Activated B cell treated with CpG ODN at 0.5 μM for 24 hours (primary cell): ENCODE measurements at regions not wholly inside any gene's neighbourhood (a gene's known extent, or its start where the extent isn't known, plus 50 kb on each side); places are given as distances from the start of the nearest gene placed in this dataset.

Experiments
- ATAC-seq: fragments of 200-7000 bp; cut with Tn5 transposase; one replicate; pipeline ENCODE4 v1.10.0; 2021; ENCODE audit warnings: low read depth, mild to moderate bottlenecking, moderate library complexity
- CTCF ChIA-PET: fragments of 350-600 bp; sonication (Branson Sonifier 250); formaldehyde crosslinking; loops from one replicate; lab custom pipeline; 2021; ENCODE audit warnings: antibody characterized with exemption; lab: Charles Lee
- POLR2A ChIA-PET: fragments of 350-600 bp; sonication (Branson Sonifier 250); formaldehyde crosslinking; loops from one replicate; lab custom pipeline; 2021; ENCODE audit warnings: antibody characterized with exemption; lab: Charles Lee
- DNase-seq: peaks from one replicate; pipeline ENCODE4 v3.0.0; 2022
- H3K27ac Mint-ChIP-seq: one replicate; pipeline ENCODE4 v1.8.0; 2020; ENCODE audit warnings: mixed read lengths
- H3K27me3 Mint-ChIP-seq: one replicate; pipeline ENCODE4 v1.8.0; 2021; ENCODE audit warnings: mixed read lengths
- H3K36me3 Mint-ChIP-seq: one replicate; pipeline ENCODE4 v1.8.0; 2021; ENCODE audit warnings: low read depth, mixed read lengths
- H3K4me1 Mint-ChIP-seq: one replicate; pipeline ENCODE4 v1.8.0; 2021; ENCODE audit warnings: mixed read lengths
- H3K4me3 Mint-ChIP-seq: one replicate; pipeline ENCODE4 v1.8.0; 2020; ENCODE audit warnings: mild to moderate bottlenecking, mixed read lengths
- H3K9me3 Mint-ChIP-seq: one replicate; pipeline ENCODE4 v1.8.0; 2020; ENCODE audit warnings: mixed read lengths
- intact Hi-C: fragments of 100-400 bp; cut with micrococcal nuclease; formaldehyde crosslinking; loops from one replicate; pipeline ENCODE4 v1.15.1; 2024
- TF ChIP-seq, protein P1 (sequence below): fragments of 200-600 bp; IDR thresholded peaks from one replicate; pipeline ENCODE4 v1.8.0; 2022; ENCODE audit warnings: antibody characterized with exemption, mild to moderate bottlenecking

DNA sequence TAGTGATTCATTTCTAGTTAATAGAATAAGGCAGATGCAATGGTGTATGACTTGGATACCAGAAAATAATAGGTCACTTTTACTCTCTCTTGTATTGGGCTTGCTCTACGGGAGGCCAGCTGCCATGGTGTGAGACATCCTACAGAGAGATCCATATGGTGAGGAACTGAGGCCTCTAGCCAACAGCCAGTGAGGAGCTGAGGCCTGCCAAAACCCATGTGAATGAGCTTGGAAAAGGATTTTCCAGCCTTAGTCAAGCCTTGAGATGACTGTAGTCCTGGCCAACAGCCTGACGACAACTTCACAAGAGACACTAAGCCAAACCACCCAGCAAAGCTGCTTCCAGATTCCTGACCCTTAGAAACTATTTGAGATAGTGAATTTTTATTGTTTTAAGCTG lies 1300.2 kb downstream of the RAPGEF2 start:
- intact Hi-C loops: no loop called here
- no peaks in the 10 kb centered on the region for H3K9me3 Mint-ChIP-seq
- TF ChIP-seq, protein P1, sequence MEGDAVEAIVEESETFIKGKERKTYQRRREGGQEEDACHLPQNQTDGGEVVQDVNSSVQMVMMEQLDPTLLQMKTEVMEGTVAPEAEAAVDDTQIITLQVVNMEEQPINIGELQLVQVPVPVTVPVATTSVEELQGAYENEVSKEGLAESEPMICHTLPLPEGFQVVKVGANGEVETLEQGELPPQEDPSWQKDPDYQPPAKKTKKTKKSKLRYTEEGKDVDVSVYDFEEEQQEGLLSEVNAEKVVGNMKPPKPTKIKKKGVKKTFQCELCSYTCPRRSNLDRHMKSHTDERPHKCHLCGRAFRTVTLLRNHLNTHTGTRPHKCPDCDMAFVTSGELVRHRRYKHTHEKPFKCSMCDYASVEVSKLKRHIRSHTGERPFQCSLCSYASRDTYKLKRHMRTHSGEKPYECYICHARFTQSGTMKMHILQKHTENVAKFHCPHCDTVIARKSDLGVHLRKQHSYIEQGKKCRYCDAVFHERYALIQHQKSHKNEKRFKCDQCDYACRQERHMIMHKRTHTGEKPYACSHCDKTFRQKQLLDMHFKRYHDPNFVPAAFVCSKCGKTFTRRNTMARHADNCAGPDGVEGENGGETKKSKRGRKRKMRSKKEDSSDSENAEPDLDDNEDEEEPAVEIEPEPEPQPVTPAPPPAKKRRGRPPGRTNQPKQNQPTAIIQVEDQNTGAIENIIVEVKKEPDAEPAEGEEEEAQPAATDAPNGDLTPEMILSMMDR: no peak
- H3K36me3 Mint-ChIP-seq: no peaks in the 10 kb centered on the region
- DNase-seq (no peak), ATAC-seq (no peak)
- H3K27me3 Mint-ChIP-seq: no peaks in the 10 kb centered on the region
- POLR2A ChIA-PET: no interaction called here
- no peaks in the 10 kb centered on the region for H3K4me1 Mint-ChIP-seq
- CTCF ChIA-PET: no interaction called here
- H3K4me3 Mint-ChIP-seq: no peak overlapping the region
- no peak overlapping the region for H3K27ac Mint-ChIP-seq

DNA sequence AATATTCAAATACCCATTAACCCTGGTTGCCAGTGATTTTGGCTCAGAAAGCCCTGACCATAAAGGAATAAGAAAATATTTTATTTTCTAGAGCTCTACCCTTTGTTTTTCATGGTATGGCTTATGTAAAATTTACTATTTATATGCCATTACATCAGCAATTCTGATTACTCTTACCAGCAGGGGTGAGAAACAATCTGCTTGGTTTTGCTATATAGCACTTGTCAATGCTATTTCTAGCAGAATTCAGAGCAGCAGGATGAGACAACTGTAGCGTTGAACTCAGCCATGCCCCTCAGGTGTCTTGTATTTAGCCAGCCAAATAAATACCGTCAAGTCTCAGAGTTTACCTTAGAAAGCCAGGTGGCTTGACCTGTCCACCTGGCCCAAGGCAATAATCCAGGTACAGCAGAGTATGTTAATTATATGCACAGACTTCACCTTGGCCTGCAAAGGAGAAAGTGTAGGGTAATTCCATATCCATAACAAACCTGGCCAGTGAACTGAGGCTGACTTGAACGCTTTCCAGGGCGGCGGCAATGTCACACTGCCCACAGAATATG lies 1303.5 kb downstream of the RAPGEF2 start:
- CTCF ChIA-PET: no interaction called here
- no peaks in the 10 kb centered on the region for H3K4me1 Mint-ChIP-seq
- H3K27me3 Mint-ChIP-seq: no peaks in the 10 kb centered on the region
- POLR2A ChIA-PET: no interaction called here
- H3K27ac Mint-ChIP-seq: no peak overlapping the region
- no peak overlapping the region for H3K4me3 Mint-ChIP-seq
- intact Hi-C loops: no loop called here
- DNase-seq (no peak), ATAC-seq (no peak)
- H3K9me3 Mint-ChIP-seq: no peaks in the 10 kb centered on the region
- TF ChIP-seq, protein P1: no peak
- no peaks in the 10 kb centered on the region for H3K36me3 Mint-ChIP-seq

DNA sequence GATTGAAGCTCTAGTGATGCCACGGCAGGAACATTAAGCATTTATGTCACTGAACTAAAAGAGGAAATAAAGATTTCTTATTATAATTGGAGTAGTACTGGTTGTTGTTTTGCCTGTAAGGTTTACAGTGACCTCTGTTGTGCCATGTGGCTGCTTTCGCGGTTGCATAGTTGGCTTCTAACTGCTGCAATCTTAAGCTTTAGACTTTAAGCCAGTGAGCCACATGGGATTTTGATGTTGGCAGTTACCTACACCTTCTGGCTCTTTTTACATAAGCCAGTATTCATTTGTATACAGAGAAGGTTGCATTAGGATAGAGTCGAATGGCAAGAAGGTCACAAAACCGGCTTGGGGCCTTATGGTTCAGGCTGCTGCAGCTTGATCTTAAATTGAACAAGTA lies 1311.6 kb downstream of the RAPGEF2 start:
- Mint-ChIP-seq H3K4me1 (no peaks in the 10 kb centered on the region), H3K9me3 (no peaks in the 10 kb centered on the region), H3K4me3 (no peak overlapping the region), H3K27me3 (no peaks in the 10 kb centered on the region), H3K36me3 (no peaks in the 10 kb centered on the region), H3K27ac (no peak overlapping the region)
- ChIA-PET CTCF (no interaction called here), POLR2A (no interaction called here)
- no peak for ATAC-seq
- intact Hi-C loops: no loop called here
- no peak for DNase-seq
- TF ChIP-seq, protein P1: no peak

DNA sequence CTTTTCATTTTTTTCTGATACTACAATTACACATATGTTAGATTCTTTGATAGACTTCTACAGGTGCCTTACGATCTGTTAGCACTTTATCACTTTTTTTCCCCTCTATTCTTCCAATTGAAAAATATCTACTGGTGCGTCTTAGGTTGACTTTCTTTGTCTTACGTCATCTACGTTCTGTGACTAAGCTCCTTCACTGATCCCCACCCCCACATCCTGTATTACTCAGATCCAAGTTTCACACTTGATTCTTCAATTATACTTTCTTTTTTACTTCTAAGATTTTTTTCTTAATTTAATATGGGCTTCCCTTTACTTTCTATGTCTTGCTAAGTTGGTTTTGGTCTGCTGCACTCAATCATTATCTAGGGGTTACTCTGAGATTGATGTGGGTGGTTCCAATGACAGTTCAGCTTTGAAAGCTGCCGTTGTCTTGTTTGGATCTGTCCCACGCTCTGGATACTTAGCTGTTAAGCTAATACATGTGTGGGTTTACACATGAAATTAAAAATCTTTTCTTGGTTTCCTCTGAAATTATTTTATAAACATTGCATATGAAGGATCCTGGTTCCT lies 1321.1 kb downstream of the RAPGEF2 start:
- no peaks in the 10 kb centered on the region for H3K4me1 Mint-ChIP-seq
- no peak for DNase-seq
- intact Hi-C loops: no loop called here
- peaks cover 3% of the 10 kb centered on the region for H3K9me3 Mint-ChIP-seq
- no peaks in the 10 kb centered on the region for H3K27me3 Mint-ChIP-seq
- CTCF ChIA-PET: no interaction called here
- no peak for ATAC-seq
- no peaks in the 10 kb centered on the region for H3K36me3 Mint-ChIP-seq
- no peak overlapping the region for H3K4me3 Mint-ChIP-seq
- POLR2A ChIA-PET: no interaction called here
- H3K27ac Mint-ChIP-seq: no peak overlapping the region
- TF ChIP-seq, protein P1: no peak

DNA sequence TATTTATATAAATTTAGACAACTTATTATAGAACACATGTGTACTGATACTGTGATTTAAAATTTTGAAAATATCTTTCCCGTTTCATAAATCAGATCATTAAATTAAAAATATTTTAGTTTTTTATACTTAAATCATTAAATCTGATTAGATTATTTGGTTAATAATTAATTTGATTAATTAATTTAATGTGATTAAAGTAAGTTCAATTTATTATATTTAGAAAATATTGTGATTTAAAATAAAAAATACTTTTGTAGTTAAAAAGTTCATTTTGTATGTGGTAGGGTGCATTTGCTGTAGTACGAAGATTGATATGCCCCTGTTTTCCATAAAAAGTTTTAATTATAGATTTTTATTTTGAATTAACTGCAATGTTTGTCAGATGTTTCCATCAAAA lies 1323.4 kb downstream of the RAPGEF2 start:
- TF ChIP-seq, protein P1: no peak
- ChIA-PET POLR2A (no interaction called here), CTCF (no interaction called here)
- Mint-ChIP-seq H3K4me3 (no peak overlapping the region), H3K4me1 (no peaks in the 10 kb centered on the region), H3K27me3 (no peaks in the 10 kb centered on the region), H3K36me3 (no peaks in the 10 kb centered on the region), H3K9me3 (peaks cover 6% of the 10 kb centered on the region), H3K27ac (no peak overlapping the region)
- intact Hi-C loops: no loop called here
- ATAC-seq (no peak), DNase-seq (no peak)
